MM.1S (cell line): ENCODE measurements at regions not wholly inside any gene's neighbourhood (a gene's known extent, or its start where the extent isn't known, plus 50 kb on each side); places are given as distances from the start of the nearest gene placed in this dataset.

ENCODE experiments used
- EZH2 ChIP-seq: fragments of 300-600 bp; sonication (generic); optimal IDR thresholded peaks from 2 replicates; pipeline ENCODE3; 2017; ENCODE audit warnings: low read depth, mild to moderate bottlenecking, antibody characterized with exemption, low read length, mixed read lengths
- EZH2phosphoT487 ChIP-seq: fragments of 300-600 bp; sonication (generic); IDR thresholded peaks from 2 replicates; pipeline ENCODE4 v1.6.1; 2018; ENCODE audit warnings: antibody characterized with exemption, low read length
- TF ChIP-seq, protein P1 (sequence below): fragments of 300-600 bp; sonication (generic); IDR thresholded peaks from 2 replicates; pipeline ENCODE4 v1.5.1; 2016; ENCODE audit warnings: antibody characterized with exemption, low read length, mixed read lengths

DNA sequence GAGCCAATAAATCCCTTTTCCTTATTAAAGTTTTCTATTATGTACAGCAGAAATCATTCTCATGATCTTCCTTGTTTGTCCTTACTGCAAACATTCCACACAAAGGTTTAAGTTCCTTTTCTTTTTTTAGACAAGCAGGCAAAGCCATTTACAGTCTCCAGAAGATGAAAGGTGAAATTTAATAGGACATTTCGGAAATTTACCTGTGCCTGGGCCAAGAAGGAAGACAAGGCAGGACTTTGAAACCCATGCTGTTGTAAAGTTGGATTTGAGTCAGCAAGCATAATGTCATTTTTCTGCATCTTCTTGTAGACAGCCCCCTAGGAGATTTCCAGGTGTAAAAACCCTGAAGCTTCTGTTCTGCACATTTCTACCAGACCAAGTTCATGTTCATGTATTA, 188.1 kb downstream of the PAPSS1 start:
- TF ChIP-seq EZH2 (no peak), EZH2phosphoT487 (no peak)
- TF ChIP-seq, protein P1, sequence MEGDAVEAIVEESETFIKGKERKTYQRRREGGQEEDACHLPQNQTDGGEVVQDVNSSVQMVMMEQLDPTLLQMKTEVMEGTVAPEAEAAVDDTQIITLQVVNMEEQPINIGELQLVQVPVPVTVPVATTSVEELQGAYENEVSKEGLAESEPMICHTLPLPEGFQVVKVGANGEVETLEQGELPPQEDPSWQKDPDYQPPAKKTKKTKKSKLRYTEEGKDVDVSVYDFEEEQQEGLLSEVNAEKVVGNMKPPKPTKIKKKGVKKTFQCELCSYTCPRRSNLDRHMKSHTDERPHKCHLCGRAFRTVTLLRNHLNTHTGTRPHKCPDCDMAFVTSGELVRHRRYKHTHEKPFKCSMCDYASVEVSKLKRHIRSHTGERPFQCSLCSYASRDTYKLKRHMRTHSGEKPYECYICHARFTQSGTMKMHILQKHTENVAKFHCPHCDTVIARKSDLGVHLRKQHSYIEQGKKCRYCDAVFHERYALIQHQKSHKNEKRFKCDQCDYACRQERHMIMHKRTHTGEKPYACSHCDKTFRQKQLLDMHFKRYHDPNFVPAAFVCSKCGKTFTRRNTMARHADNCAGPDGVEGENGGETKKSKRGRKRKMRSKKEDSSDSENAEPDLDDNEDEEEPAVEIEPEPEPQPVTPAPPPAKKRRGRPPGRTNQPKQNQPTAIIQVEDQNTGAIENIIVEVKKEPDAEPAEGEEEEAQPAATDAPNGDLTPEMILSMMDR = no peak
